ENCODE measurements at regions not wholly inside any gene's neighbourhood (a gene's known extent, or its start where the extent isn't known, plus 50 kb on each side); places are given as distances from the start of the nearest gene placed in this dataset.

DNA sequence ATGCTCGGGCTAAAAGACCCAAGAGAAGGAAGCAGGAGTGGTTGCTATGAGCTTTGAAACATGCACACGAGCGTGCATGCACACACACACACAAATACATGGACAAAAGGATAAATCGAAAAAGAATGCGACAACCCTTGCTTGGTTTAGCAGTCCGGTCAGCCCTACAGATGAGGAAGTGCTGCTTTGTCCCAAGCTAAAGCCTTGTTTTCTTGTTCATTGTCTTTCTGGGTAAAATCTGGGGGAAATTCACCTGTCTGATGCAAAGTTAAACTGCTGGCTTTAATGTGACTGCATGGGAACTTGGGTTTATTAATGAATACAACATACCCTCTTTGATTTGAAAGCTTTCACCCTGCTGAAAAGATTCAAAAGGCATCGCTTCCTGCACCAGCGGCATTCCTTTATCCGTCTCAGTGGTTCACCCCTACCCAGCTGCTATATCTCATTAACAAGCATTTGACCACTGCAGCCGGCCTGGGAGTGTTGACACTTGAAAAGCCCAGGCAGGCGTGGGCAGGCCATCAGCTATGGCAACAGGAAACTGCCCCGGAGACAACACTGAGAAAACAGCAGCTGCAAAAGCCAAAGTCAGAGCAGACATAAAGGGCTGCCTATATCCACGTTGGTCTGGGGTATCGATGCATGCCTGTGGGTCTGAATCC lies 301.7 kb downstream of the NDFIP2 start:
- no peak for TF ChIP-seq YY1 (IDR thresholded peaks at IDR 0.05; ENCODE audit: insufficient read depth, insufficient read length)
- no peak for TF ChIP-seq ZNF274 (IDR thresholded peaks at IDR 0.05; ENCODE audit: low read depth, low read length)
- TF ChIP-seq SUZ12 (IDR thresholded peaks at IDR 0.05; ENCODE audit: extremely low read depth, insufficient read depth, insufficient read length): no peak
- Histone ChIP-seq H3K4me1 (ENCODE audit: insufficient read depth, insufficient read length) (no peaks in the 10 kb centered on the region), H3K4me3 (ENCODE audit: insufficient read length, low read depth) (no peak overlapping the region), H3K9me3 (ENCODE audit: insufficient read depth, low read length) (no peaks in the 10 kb centered on the region), H3K9ac (ENCODE audit: insufficient read length, low read depth) (no peak overlapping the region), H3K27me3 (ENCODE audit: insufficient read depth, insufficient read length) (no peaks in the 10 kb centered on the region), H3K36me3 (ENCODE audit: insufficient read depth, insufficient read length, low read length) (no peaks in the 10 kb centered on the region)
- DNase-seq (ENCODE audit: low read depth, low spot score): peak; percentile 51

GRCh38 chr13:79781829-79782540 lies 301.0 kb downstream of the NDFIP2 start:
- no peaks in the 10 kb centered on the region for H3K36me3 ChIP-seq (ENCODE audit: insufficient read depth, insufficient read length, low read length)
- H3K4me1 ChIP-seq (ENCODE audit: insufficient read depth, insufficient read length): no peaks in the 10 kb centered on the region
- H3K9ac ChIP-seq (ENCODE audit: insufficient read length, low read depth): no peak overlapping the region
- TF ChIP-seq SUZ12 (IDR thresholded peaks at IDR 0.05; ENCODE audit: extremely low read depth, insufficient read depth, insufficient read length) (no peak), ZNF274 (IDR thresholded peaks at IDR 0.05; ENCODE audit: low read depth, low read length) (no peak), YY1 (IDR thresholded peaks at IDR 0.05; ENCODE audit: insufficient read depth, insufficient read length) (no peak)
- H3K9me3 ChIP-seq (ENCODE audit: insufficient read depth, low read length): no peaks in the 10 kb centered on the region
- H3K4me3 ChIP-seq (ENCODE audit: insufficient read length, low read depth): no peak overlapping the region
- H3K27me3 ChIP-seq (ENCODE audit: insufficient read depth, insufficient read length): no peaks in the 10 kb centered on the region
- DNase-seq (ENCODE audit: low read depth, low spot score): no peak

DNA sequence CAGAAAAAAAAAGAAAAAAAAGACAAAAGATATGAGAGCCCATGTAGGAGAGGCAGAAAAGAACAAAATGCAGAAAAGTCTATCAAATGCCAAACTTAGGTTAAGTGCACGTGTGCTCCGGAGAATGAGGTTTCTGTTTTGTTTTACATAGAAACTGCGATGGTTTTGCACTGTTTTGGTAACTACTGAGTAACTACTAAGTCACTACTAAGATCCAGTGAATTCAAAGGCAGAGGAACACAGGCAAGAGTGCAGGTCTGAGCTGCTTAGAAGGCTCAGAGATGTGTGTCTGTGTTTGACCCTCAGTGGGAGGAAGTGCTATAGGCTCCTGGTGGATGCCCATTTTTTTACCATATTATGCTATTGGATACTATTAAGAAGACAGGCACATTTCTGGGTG lies 299.3 kb downstream of the NDFIP2 start:
- Histone ChIP-seq H3K36me3 (ENCODE audit: insufficient read depth, insufficient read length, low read length) (no peaks in the 10 kb centered on the region), H3K27me3 (ENCODE audit: insufficient read depth, insufficient read length) (no peaks in the 10 kb centered on the region), H3K9ac (ENCODE audit: insufficient read length, low read depth) (no peak overlapping the region), H3K4me3 (ENCODE audit: insufficient read length, low read depth) (no peak overlapping the region), H3K4me1 (ENCODE audit: insufficient read depth, insufficient read length) (no peaks in the 10 kb centered on the region), H3K9me3 (ENCODE audit: insufficient read depth, low read length) (no peaks in the 10 kb centered on the region)
- no peak for DNase-seq (ENCODE audit: low read depth, low spot score)
- TF ChIP-seq SUZ12 (IDR thresholded peaks at IDR 0.05; ENCODE audit: extremely low read depth, insufficient read depth, insufficient read length): no peak
- no peak for TF ChIP-seq ZNF274 (IDR thresholded peaks at IDR 0.05; ENCODE audit: low read depth, low read length)
- no peak for TF ChIP-seq YY1 (IDR thresholded peaks at IDR 0.05; ENCODE audit: insufficient read depth, insufficient read length)

DNA sequence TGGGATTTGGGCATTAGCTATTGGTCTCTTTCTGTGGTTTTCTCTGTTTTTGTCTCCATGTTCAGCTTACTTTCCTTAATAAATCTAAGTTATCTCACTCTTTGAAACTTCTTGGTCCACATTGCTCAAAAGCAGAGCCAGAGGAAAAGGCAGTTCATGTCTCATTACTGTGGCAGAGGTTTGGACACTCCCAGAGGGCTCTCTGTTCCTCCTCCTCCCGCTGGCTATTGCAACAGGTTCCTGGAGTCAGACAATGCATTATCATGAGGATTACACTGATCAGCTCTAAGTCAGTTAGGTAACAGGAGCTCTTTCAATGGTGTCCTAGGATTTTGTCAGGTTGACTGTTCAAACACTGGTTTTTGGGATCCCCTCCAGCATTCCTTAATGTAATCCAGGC lies 298.8 kb downstream of the NDFIP2 start:
- no peak for TF ChIP-seq YY1 (IDR thresholded peaks at IDR 0.05; ENCODE audit: insufficient read depth, insufficient read length)
- no peaks in the 10 kb centered on the region for H3K36me3 ChIP-seq (ENCODE audit: insufficient read depth, insufficient read length, low read length)
- no peak overlapping the region for H3K9ac ChIP-seq (ENCODE audit: insufficient read length, low read depth)
- no peaks in the 10 kb centered on the region for H3K27me3 ChIP-seq (ENCODE audit: insufficient read depth, insufficient read length)
- H3K9me3 ChIP-seq (ENCODE audit: insufficient read depth, low read length): no peaks in the 10 kb centered on the region
- H3K4me3 ChIP-seq (ENCODE audit: insufficient read length, low read depth): no peak overlapping the region
- H3K4me1 ChIP-seq (ENCODE audit: insufficient read depth, insufficient read length): no peaks in the 10 kb centered on the region
- DNase-seq (ENCODE audit: low read depth, low spot score): no peak

DNA sequence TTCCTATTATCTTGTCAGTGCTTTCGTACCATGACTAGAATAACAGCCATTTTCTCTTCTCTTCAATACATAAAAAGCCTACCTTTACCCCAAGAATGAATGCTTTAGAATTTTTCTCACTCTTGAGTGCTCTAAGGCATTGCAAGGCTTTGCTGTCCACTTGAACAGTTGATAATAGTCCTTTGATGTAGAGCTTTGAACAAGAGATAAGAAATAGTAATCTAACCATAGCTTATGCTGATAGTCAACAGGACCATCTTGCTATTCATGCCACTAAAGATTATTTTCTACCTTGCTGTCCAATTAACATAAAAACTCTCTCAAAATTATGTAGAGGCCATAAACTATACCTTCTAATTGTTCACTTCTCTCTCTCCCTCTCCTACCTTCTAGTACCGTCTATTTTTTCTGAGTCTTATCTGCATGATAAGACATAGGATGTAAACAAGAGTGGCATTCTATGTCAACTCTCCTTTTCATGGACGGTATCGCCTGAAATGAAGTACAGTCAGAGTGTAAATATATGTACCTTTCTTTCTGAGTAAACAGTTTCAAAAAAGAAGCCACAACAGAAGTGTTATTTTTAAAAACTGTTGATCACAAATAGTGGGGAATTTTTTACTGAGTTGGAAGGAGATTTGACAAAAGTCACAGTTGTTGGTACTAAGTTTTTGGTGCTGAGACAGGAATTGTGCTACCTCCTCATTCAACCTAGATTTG lies 297.9 kb downstream of the NDFIP2 start:
- Histone ChIP-seq H3K36me3 (ENCODE audit: insufficient read depth, insufficient read length, low read length) (no peaks in the 10 kb centered on the region), H3K9me3 (ENCODE audit: insufficient read depth, low read length) (no peaks in the 10 kb centered on the region), H3K4me3 (ENCODE audit: insufficient read length, low read depth) (no peak overlapping the region), H3K27me3 (ENCODE audit: insufficient read depth, insufficient read length) (no peaks in the 10 kb centered on the region), H3K4me1 (ENCODE audit: insufficient read depth, insufficient read length) (no peaks in the 10 kb centered on the region), H3K9ac (ENCODE audit: insufficient read length, low read depth) (no peak overlapping the region)
- no peak for DNase-seq (ENCODE audit: low read depth, low spot score)
- TF ChIP-seq SUZ12 (IDR thresholded peaks at IDR 0.05; ENCODE audit: extremely low read depth, insufficient read depth, insufficient read length) (no peak), ZNF274 (IDR thresholded peaks at IDR 0.05; ENCODE audit: low read depth, low read length) (no peak), YY1 (IDR thresholded peaks at IDR 0.05; ENCODE audit: insufficient read depth, insufficient read length) (no peak)

DNA sequence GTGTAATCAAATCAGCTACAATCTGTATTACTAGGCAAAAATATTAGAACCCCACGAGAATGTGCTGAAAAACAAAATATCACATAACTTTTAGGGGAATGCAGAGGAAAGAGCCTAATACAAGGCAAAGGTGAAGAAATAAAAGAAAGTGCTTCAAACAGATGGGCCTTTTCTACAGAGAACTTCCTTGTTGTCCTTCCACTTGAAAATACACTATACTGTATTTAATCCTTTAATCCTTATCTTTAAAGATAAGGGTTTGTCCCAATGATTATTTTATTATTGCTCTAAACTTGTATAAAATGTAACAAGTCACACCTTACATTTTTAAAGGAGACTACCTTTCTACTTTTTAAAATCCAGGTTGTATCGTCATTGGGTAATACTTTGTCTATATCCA lies 296.5 kb downstream of the NDFIP2 start:
- H3K4me1 ChIP-seq (ENCODE audit: insufficient read depth, insufficient read length): no peaks in the 10 kb centered on the region
- no peak overlapping the region for H3K9ac ChIP-seq (ENCODE audit: insufficient read length, low read depth)
- no peak for DNase-seq (ENCODE audit: low read depth, low spot score)
- no peaks in the 10 kb centered on the region for H3K27me3 ChIP-seq (ENCODE audit: insufficient read depth, insufficient read length)
- no peak overlapping the region for H3K4me3 ChIP-seq (ENCODE audit: insufficient read length, low read depth)
- TF ChIP-seq YY1 (IDR thresholded peaks at IDR 0.05; ENCODE audit: insufficient read depth, insufficient read length): no peak
- no peak for TF ChIP-seq SUZ12 (IDR thresholded peaks at IDR 0.05; ENCODE audit: extremely low read depth, insufficient read depth, insufficient read length)
- no peak for TF ChIP-seq ZNF274 (IDR thresholded peaks at IDR 0.05; ENCODE audit: low read depth, low read length)
- H3K9me3 ChIP-seq (ENCODE audit: insufficient read depth, low read length): no peaks in the 10 kb centered on the region
- no peaks in the 10 kb centered on the region for H3K36me3 ChIP-seq (ENCODE audit: insufficient read depth, insufficient read length, low read length)
